IMR-90 (cell line): ENCODE measurements at regions not wholly inside any gene's neighbourhood (a gene's known extent, or its start where the extent isn't known, plus 50 kb on each side); places are given as distances from the start of the nearest gene placed in this dataset.

Experiments used
- ATAC-seq: fragments of 200-7000 bp; cut with Tn5 transposase; 2 replicates; pipeline ENCODE4 v1.9.1; 2020; ENCODE audit warnings: low read depth, mild to moderate bottlenecking, moderate library complexity
- BruUV-seq: library from RNA; stranded (reverse); fragments of 400-500 nt; replicated peaks from 2 replicates; lab custom pipeline; 2021; lab: Mats Ljungman, UMichigan
- CTCF ChIA-PET: fragments of 300-600 bp; formaldehyde crosslinking; extraction: SDS; loops from one replicate; lab custom pipeline; 2021; ENCODE audit warnings: antibody characterized with exemption; lab: Yijun Ruan, JAX
- POLR2A ChIA-PET: fragments of 300-600 bp; sonication (Branson Sonifier 250); formaldehyde crosslinking; loops from one replicate; lab custom pipeline; 2022; ENCODE audit warnings: antibody characterized with exemption; ENCODE audit not compliant: unreplicated experiment; lab: Charles Lee
- DNase-seq: peaks from one replicate; pipeline ENCODE4 v3.0.0; 2013
- H2AFZ ChIP-seq: replicated peaks from 2 replicates; pipeline ENCODE3; 2013; ENCODE audit warnings: low read length, mild to moderate bottlenecking; ENCODE audit not compliant: poor library complexity
- H2AK5ac ChIP-seq: 2 replicates; pipeline ENCODE4 v1.6.1; 2013; ENCODE audit warnings: low read depth, low read length, inconsistent platforms
- H2AK9ac ChIP-seq: replicated peaks from 2 replicates; pipeline ENCODE3; 2013; ENCODE audit warnings: mild to moderate bottlenecking, low read depth, low read length, moderate library complexity; ENCODE audit not compliant: poor library complexity
- H2BK120ac ChIP-seq: 2 replicates; pipeline ENCODE4 v1.6.1; 2013; ENCODE audit warnings: low read depth, low read length, inconsistent platforms
- H2BK15ac ChIP-seq: 3 replicates; pipeline ENCODE4 v1.6.1; 2013; ENCODE audit warnings: low read depth, low read length, inconsistent platforms
- H2BK20ac ChIP-seq: 2 replicates; pipeline ENCODE4 v1.6.1; 2013; ENCODE audit warnings: low read depth, mild to moderate bottlenecking, inconsistent platforms, low read length, moderate library complexity
- H2BK5ac ChIP-seq: 2 replicates; pipeline ENCODE4 v1.6.1; 2013; ENCODE audit warnings: mild to moderate bottlenecking, low read depth, low read length, inconsistent platforms; ENCODE audit not compliant: poor library complexity, severe bottlenecking
- H3K14ac ChIP-seq: replicated peaks from 2 replicates; pipeline ENCODE4 v1.6.1; 2013; ENCODE audit warnings: low read depth, low read length, inconsistent platforms
- H3K18ac ChIP-seq: 2 replicates; pipeline ENCODE4 v1.6.1; 2013; ENCODE audit warnings: low read depth, low read length, control low read depth
- H3K23ac ChIP-seq: 2 replicates; pipeline ENCODE4 v1.6.1; 2013; ENCODE audit warnings: low read depth, low read length, inconsistent platforms
- H3K27ac ChIP-seq: 2 replicates; pipeline ENCODE4 v1.5.1; 2013; ENCODE audit warnings: mild to moderate bottlenecking, control low read depth, low read length; ENCODE audit not compliant: insufficient read depth
- H3K27me3 ChIP-seq: 2 replicates; pipeline ENCODE4 v1.6.1; 2013; ENCODE audit warnings: low read length; ENCODE audit not compliant: control insufficient read depth, insufficient read depth
- H3K36me3 ChIP-seq: 2 replicates; pipeline ENCODE4 v1.6.1; 2013; ENCODE audit warnings: low read length, mixed read lengths; ENCODE audit not compliant: control insufficient read depth, insufficient read depth
- H3K4ac ChIP-seq: 2 replicates; pipeline ENCODE4 v1.6.1; 2013; ENCODE audit warnings: low read depth, low read length, inconsistent platforms
- H3K4me1 ChIP-seq: 2 replicates; pipeline ENCODE4 v1.6.1; 2013; ENCODE audit warnings: low read length, mixed read lengths; ENCODE audit not compliant: control insufficient read depth, insufficient read depth
- H3K4me2 ChIP-seq: 2 replicates; pipeline ENCODE4 v1.6.1; 2013; ENCODE audit warnings: low read depth, mild to moderate bottlenecking, control low read depth, low read length, moderate library complexity
- H3K4me3 ChIP-seq: 2 replicates; pipeline ENCODE4 v1.5.1; 2013; ENCODE audit warnings: low read depth, mild to moderate bottlenecking, control low read depth, low read length, moderate library complexity; ENCODE audit not compliant: insufficient read depth
- H3K56ac ChIP-seq: 2 replicates; pipeline ENCODE4 v1.6.1; 2013; ENCODE audit warnings: low read length, inconsistent platforms; ENCODE audit not compliant: insufficient read depth; ENCODE audit errors: extremely low read depth
- H3K79me1 ChIP-seq, 2 experiments: 2 replicates each; pipeline ENCODE4 v1.6.1; 2013; ENCODE audit warnings: low read length in 2 of 2, inconsistent platforms in 1 of 2, low read depth in 1 of 2
- H3K9ac ChIP-seq: 2 replicates; pipeline ENCODE4 v1.6.1; 2013; ENCODE audit warnings: low read depth, low read length, control low read depth
- H3K9me1 ChIP-seq: 2 replicates; pipeline ENCODE4 v1.6.1; 2013; ENCODE audit warnings: low read length, inconsistent platforms; ENCODE audit not compliant: insufficient read depth
- H3K9me3 ChIP-seq: 2 replicates; pipeline ENCODE4 v1.6.1; 2013; ENCODE audit warnings: low read length; ENCODE audit not compliant: control insufficient read depth, insufficient read depth
- H4K20me1 ChIP-seq: 2 replicates; pipeline ENCODE4 v1.6.1; 2013; ENCODE audit warnings: low read length, inconsistent platforms; ENCODE audit not compliant: insufficient read depth
- H4K5ac ChIP-seq: 2 replicates; pipeline ENCODE4 v1.6.1; 2013; ENCODE audit warnings: mild to moderate bottlenecking, low read depth, low read length, control low read depth
- H4K8ac ChIP-seq, 2 experiments: 2 replicates each; pipeline ENCODE4 v1.6.1; 2013; ENCODE audit warnings: low read depth in 2 of 2, low read length in 2 of 2, control low read depth in 1 of 2, inconsistent platforms in 1 of 2
- H4K91ac ChIP-seq: 2 replicates; pipeline ENCODE4 v1.6.1; 2013; ENCODE audit warnings: low read depth, low read length, inconsistent platforms; ENCODE audit not compliant: insufficient read depth
- CEBPB ChIP-seq: IDR thresholded peaks from 2 replicates; pipeline ENCODE4 v1.6.1; 2012; ENCODE audit warnings: low read depth, low read length, improper control_type of control experiment
- CHD1 ChIP-seq: IDR thresholded peaks from 2 replicates; pipeline ENCODE4 v1.6.1; 2012; ENCODE audit warnings: low read depth, low read length, improper control_type of control experiment
- FOS ChIP-seq: fragments of 150-350 bp; IDR thresholded peaks from 2 replicates; pipeline ENCODE4 v1.6.1; 2016; ENCODE audit warnings: low read depth, low read length
- MXI1 ChIP-seq: IDR thresholded peaks from 2 replicates; pipeline ENCODE4 v1.6.1; 2012; ENCODE audit warnings: low read depth, mild to moderate bottlenecking, low read length, moderate library complexity, borderline replicate concordance
- RAD21 ChIP-seq: IDR thresholded peaks from 2 replicates; pipeline ENCODE4 v1.6.1; 2012; ENCODE audit warnings: low read length, improper control_type of control experiment
- WGBS, 2 experiments: methylation state at CpG; one replicate each; pipeline versions ENCODE4 v1.1.5 to v1.1.7; 2013; ENCODE audit warnings: missing lambda C conversion rate in 2 of 2; ENCODE audit not compliant: insufficient read length in 1 of 2; ENCODE audit errors: extremely low coverage in 2 of 2; 5-methylcytosine and 5-hydroxymethylcytosine counted together
- dilution Hi-C: fragments of 300-500 bp; cut with HindIII; formaldehyde crosslinking; loops from one replicate; pipeline ENCODE4 v1.14.3; 2018; ENCODE audit warnings: low sequenced_read_pairs; ENCODE audit not compliant: unreplicated experiment
- in situ Hi-C: fragments of 300-500 bp; cut with MboI; formaldehyde crosslinking; loops from 3 replicates; pipeline ENCODE4 v1.14.3; 2019; ENCODE audit warnings: low sequenced_read_pairs, inconsistent platforms, mixed read lengths
- intact Hi-C: fragments of 100-400 bp; cut with micrococcal nuclease; formaldehyde crosslinking; loops from 2 replicates; pipeline ENCODE4 v1.10.0; 2022

- no peak overlapping the region for H3K18ac ChIP-seq
- no peak overlapping the region for H2BK120ac ChIP-seq
- no peak overlapping the region for H2AK5ac ChIP-seq
- H4K5ac ChIP-seq = no peak overlapping the region
- no TSS peak for BruUV-seq
- H3K9ac ChIP-seq = no peak overlapping the region
- WGBS, 2 experiments = no CpG with 5 or more reads among the region's 1 CpG
- ATAC-seq = no peak
- no peak overlapping the region for H3K56ac ChIP-seq
- no peak overlapping the region for H3K14ac ChIP-seq
- no peaks in the 10 kb centered on the region; the same call in 1 of the 2 replicates for H3K9me3 ChIP-seq
- H3K4me3 ChIP-seq = no peak overlapping the region
- no peaks in the 10 kb centered on the region for H4K20me1 ChIP-seq
- H3K4me2 ChIP-seq = no peak overlapping the region
- no peak overlapping the region for H2BK20ac ChIP-seq
- H3K23ac ChIP-seq = no peak overlapping the region
- H3K4ac ChIP-seq = no peak overlapping the region
- peaks cover 24% of the 10 kb centered on the region for H3K27me3 ChIP-seq
- H3K79me1 ChIP-seq = no peaks in the 10 kb centered on the region
- in situ Hi-C loops = no loop called here
- no peaks in the 10 kb centered on the region for H3K36me3 ChIP-seq
- H3K9me1 ChIP-seq = no peaks in the 10 kb centered on the region
- CTCF ChIA-PET = no interaction called here
- H4K8ac ChIP-seq = no peak overlapping the region
- H3K4me1 ChIP-seq = no peaks in the 10 kb centered on the region
- H2AFZ ChIP-seq = no peak overlapping the region
- H2AK9ac ChIP-seq = no peak overlapping the region
- intact Hi-C loops = no loop called here
- POLR2A ChIA-PET = no interaction called here
- H3K27ac ChIP-seq = no peak overlapping the region
- TF ChIP-seq RAD21 (no peak), CHD1 (no peak), CEBPB (0 out of 2 replicates have a peak, but pooled peaks have one; percentile 10), FOS (no peak), MXI1 (no peak)
- H2BK15ac ChIP-seq = no peak overlapping the region
- dilution Hi-C loops = no loop called here
- H2BK5ac ChIP-seq = no peak overlapping the region
- DNase-seq = no peak
- no peak overlapping the region for H4K91ac ChIP-seq
These were observed 51.6 kb upstream of the SLC16A2 start for GRCh38 chrX:74369666-74370065.
